CD14-positive monocyte (primary cell): ENCODE measurements at regions not wholly inside any gene's neighbourhood (a gene's known extent, or its start where the extent isn't known, plus 50 kb on each side); places are given as distances from the start of the nearest gene placed in this dataset.

Experiments used
- DNase-seq, 3 donors: peaks; one replicate each; pipeline ENCODE4 v3.0.0-alpha.2; 2011 to 2022
- H2AFZ ChIP-seq: 2 replicates; pipeline ENCODE4 v1.6.0; 2012; ENCODE audit warnings: mild to moderate bottlenecking, low read depth, low read length, inconsistent platforms; ENCODE audit not compliant: insufficient read depth, poor library complexity, severe bottlenecking
- H3K27ac ChIP-seq, 2 donors: 1 replicate in 1 of 2; 2 replicates in 1 of 2; pipeline ENCODE4 v1.5.1; 2012 to 2013; ENCODE audit warnings: low read length in 2 of 2, control low read depth in 1 of 2, inconsistent platforms in 1 of 2, low read depth in 1 of 2, mild to moderate bottlenecking in 1 of 2
- H3K27me3 ChIP-seq, 2 donors: one replicate each; pipeline versions ENCODE4 v1.6.0 to v1.6.1; 2011 to 2013; ENCODE audit warnings: low read length in 2 of 2; ENCODE audit not compliant: control insufficient read depth in 2 of 2, insufficient read depth in 2 of 2
- H3K36me3 ChIP-seq, 2 donors: replicated peaks in 1 of 2; 1 replicate in 1 of 2; 2 replicates in 1 of 2; pipeline versions ENCODE4 v1.5.1 to v1.6.1; 2012 to 2013; ENCODE audit warnings: low read length in 2 of 2, control low read depth in 1 of 2, inconsistent platforms in 1 of 2, mild to moderate bottlenecking in 1 of 2; ENCODE audit not compliant: insufficient read depth in 2 of 2, control insufficient read depth in 1 of 2
- H3K4me1 ChIP-seq, 2 donors: 1 replicate in 1 of 2; 2 replicates in 1 of 2; pipeline versions ENCODE4 v1.5.1 to v1.6.1; 2012 to 2013; ENCODE audit warnings: low read length in 2 of 2, control low read depth in 1 of 2, inconsistent platforms in 1 of 2, mild to moderate bottlenecking in 1 of 2, moderate library complexity in 1 of 2; ENCODE audit not compliant: insufficient read depth in 2 of 2, control insufficient read depth in 1 of 2
- H3K4me2 ChIP-seq: replicated peaks from 2 replicates; pipeline ENCODE3; 2012; ENCODE audit warnings: low read length, moderate library complexity, mild to moderate bottlenecking; ENCODE audit not compliant: poor library complexity, severe bottlenecking; ENCODE audit errors: extremely low read depth
- H3K4me3 ChIP-seq, 3 experiments: fragments of 200-600 bp in 1 of 3; sonication (generic) in 1 of 3; replicated peaks in 1 of 3; 1 replicate in 2 of 3; 2 replicates in 1 of 3; pipeline ENCODE4 v1.5.1; 2011 to 2013; ENCODE audit warnings: low read length in 3 of 3, mild to moderate bottlenecking in 3 of 3, control low read depth in 2 of 3, low read depth in 2 of 3, inconsistent platforms in 1 of 3, moderate library complexity in 1 of 3
- H3K79me2 ChIP-seq: 2 replicates; pipeline ENCODE4 v1.6.0; 2012; ENCODE audit warnings: mild to moderate bottlenecking, control low read depth, inconsistent platforms, low read length, moderate library complexity; ENCODE audit not compliant: insufficient read depth
- H3K9ac ChIP-seq: 2 replicates; pipeline ENCODE4 v1.6.0; 2017; ENCODE audit warnings: low read length, mild to moderate bottlenecking; ENCODE audit not compliant: insufficient read depth, poor library complexity, severe bottlenecking
- H3K9me3 ChIP-seq, 2 donors: replicated peaks in 1 of 2; 1 replicate in 1 of 2; 2 replicates in 1 of 2; pipeline versions ENCODE4 v1.5.1 to v1.6.1; 2012 to 2013; ENCODE audit warnings: low read length in 2 of 2, control low read depth in 1 of 2; ENCODE audit not compliant: control insufficient read depth in 1 of 2, insufficient read depth in 1 of 2
- H4K20me1 ChIP-seq: 2 replicates; pipeline ENCODE4 v1.6.0; 2012; ENCODE audit warnings: mild to moderate bottlenecking, low read length, control low read depth, moderate library complexity; ENCODE audit not compliant: insufficient read depth
- H3K27ac Mint-ChIP-seq, 7 donors: one replicate each; pipeline ENCODE4 v1.8.0; 2020; ENCODE audit warnings: mild to moderate bottlenecking in 7 of 7, mixed read lengths in 7 of 7, moderate library complexity in 6 of 7, inconsistent platforms in 2 of 7
- H3K27me3 Mint-ChIP-seq, 3 donors: one replicate each; pipeline ENCODE4 v1.8.0; 2021 to 2022; ENCODE audit warnings: low read depth in 3 of 3, mild to moderate bottlenecking in 3 of 3, mixed read lengths in 3 of 3, moderate library complexity in 3 of 3, inconsistent platforms in 1 of 3
- H3K36me3 Mint-ChIP-seq, 2 donors: one replicate each; pipeline ENCODE4 v1.8.0; 2020; ENCODE audit warnings: mixed read lengths in 2 of 2, inconsistent platforms in 1 of 2, mild to moderate bottlenecking in 1 of 2
- H3K4me1 Mint-ChIP-seq: one replicate; pipeline ENCODE4 v1.8.0; 2020; ENCODE audit warnings: mild to moderate bottlenecking, mixed read lengths
- H3K4me3 Mint-ChIP-seq, 2 donors: one replicate each; pipeline ENCODE4 v1.8.0; 2020; ENCODE audit warnings: mild to moderate bottlenecking in 2 of 2, mixed read lengths in 2 of 2, moderate library complexity in 1 of 2
- H3K9me3 Mint-ChIP-seq, 7 donors: one replicate each; pipeline ENCODE4 v1.8.0; 2020 to 2022; ENCODE audit warnings: mixed read lengths in 7 of 7, mild to moderate bottlenecking in 6 of 7, moderate library complexity in 6 of 7, inconsistent platforms in 2 of 7
- CTCF ChIP-seq: fragments of 200-600 bp; IDR thresholded peaks from one replicate; pipeline ENCODE4 v1.8.0; 2022; ENCODE audit warnings: antibody characterized with exemption, mild to moderate bottlenecking
- WGBS: methylation state at CpG from one replicate; pipeline ENCODE4 v1.1.5; 2013; ENCODE audit warnings: missing lambda C conversion rate; ENCODE audit not compliant: insufficient coverage; 5-methylcytosine and 5-hydroxymethylcytosine counted together
- intact Hi-C, 2 donors: fragments of 100-400 bp; cut with micrococcal nuclease; formaldehyde crosslinking; loops; one replicate each; pipeline versions ENCODE4 v1.15.0 to v1.15.1; 2023

GRCh38 chr16:54504372-54504771 lies 217.8 kb upstream of the IRX3 start:
- peaks cover 6 to 7% of the 10 kb centered on the region in 2 donors for H3K27me3 ChIP-seq
- no peak overlapping the region for H2AFZ ChIP-seq
- Mint-ChIP-seq H3K9me3 (peaks cover 0 to 7% (median 1%) of the 10 kb centered on the region in 7 donors), H3K36me3 (no peaks in the 10 kb centered on the region), H3K27me3 (peaks cover 24 to 27% (median 25%) of the 10 kb centered on the region in 3 donors), H3K27ac (no peak overlapping the region), H3K4me3 (no peak overlapping the region), H3K4me1 (no peaks in the 10 kb centered on the region)
- no peak for DNase-seq
- H3K4me2 ChIP-seq, result no peak overlapping the region
- H3K4me3 ChIP-seq, result no peak overlapping the region
- H4K20me1 ChIP-seq, result no peaks in the 10 kb centered on the region
- no peak overlapping the region for H3K27ac ChIP-seq
- no peaks in the 10 kb centered on the region for H3K36me3 ChIP-seq
- no peak overlapping the region for H3K9ac ChIP-seq
- no peak for TF ChIP-seq CTCF
- no peaks in the 10 kb centered on the region for H3K4me1 ChIP-seq
- intact Hi-C loops, result no loop called here
- peaks cover 0 to 3% of the 10 kb centered on the region in 2 donors for H3K9me3 ChIP-seq
- 67% methylated on average over 1 of the region's 12 CpGs for WGBS
- no peaks in the 10 kb centered on the region for H3K79me2 ChIP-seq

- Histone ChIP-seq H3K4me1 (no peaks in the 10 kb centered on the region), H2AFZ (no peak overlapping the region), H3K27ac (no peak overlapping the region), H3K9me3 (peaks cover 0 to 5% of the 10 kb centered on the region in 2 donors), H3K36me3 (no peaks in the 10 kb centered on the region), H3K4me2 (no peak overlapping the region), H3K9ac (no peak overlapping the region), H4K20me1 (no peaks in the 10 kb centered on the region), H3K4me3 (no peak overlapping the region), H3K27me3 (peaks cover 6 to 7% of the 10 kb centered on the region in 2 donors), H3K79me2 (no peaks in the 10 kb centered on the region)
- no peak for TF ChIP-seq CTCF
- H3K36me3 Mint-ChIP-seq, result no peaks in the 10 kb centered on the region
- DNase-seq, result no peak
- H3K9me3 Mint-ChIP-seq, result peaks cover 0 to 7% (median 1%) of the 10 kb centered on the region in 7 donors
- H3K27me3 Mint-ChIP-seq, result peaks cover 23 to 25% (median 24%) of the 10 kb centered on the region in 3 donors
- H3K4me1 Mint-ChIP-seq, result no peaks in the 10 kb centered on the region
- H3K27ac Mint-ChIP-seq, result no peak overlapping the region
- intact Hi-C loops, result no loop called here
- H3K4me3 Mint-ChIP-seq, result no peak overlapping the region
- WGBS, result no CpG with 5 or more reads among the region's 2 CpGs
Measured at GRCh38 chr16:54503856-54504219, 217.3 kb upstream of the IRX3 start.
